H1 (cell line): ENCODE measurements at regions not wholly inside any gene's neighbourhood (a gene's known extent, or its start where the extent isn't known, plus 50 kb on each side); places are given as distances from the start of the nearest gene placed in this dataset.

Experiments used
- RAD21 ChIP-seq, 2 experiments: IDR thresholded peaks in 1 of 2; conservative IDR thresholded peaks in 1 of 2; 2 replicates each; pipeline ENCODE4 v1.6.1; 2011; ENCODE audit warnings: low read depth in 2 of 2, low read length in 2 of 2, improper control_type of control experiment in 1 of 2, inconsistent platforms in 1 of 2, mild to moderate bottlenecking in 1 of 2, moderate library complexity in 1 of 2
- SIX5 ChIP-seq: IDR thresholded peaks from 2 replicates; pipeline ENCODE4 v1.6.1; 2011; ENCODE audit warnings: mild to moderate bottlenecking, low read depth, low read length
- SUZ12 ChIP-seq: fragments of 200-600 bp; sonication (generic); IDR thresholded peaks from 2 replicates; pipeline ENCODE4 v1.6.1; 2012; ENCODE audit warnings: mild to moderate bottlenecking, inconsistent platforms, low read length, moderate library complexity, mixed read lengths
- TAF1 ChIP-seq: IDR thresholded peaks from 2 replicates; pipeline ENCODE4 v1.6.1; 2011; ENCODE audit warnings: mild to moderate bottlenecking, low read depth, low read length

DNA sequence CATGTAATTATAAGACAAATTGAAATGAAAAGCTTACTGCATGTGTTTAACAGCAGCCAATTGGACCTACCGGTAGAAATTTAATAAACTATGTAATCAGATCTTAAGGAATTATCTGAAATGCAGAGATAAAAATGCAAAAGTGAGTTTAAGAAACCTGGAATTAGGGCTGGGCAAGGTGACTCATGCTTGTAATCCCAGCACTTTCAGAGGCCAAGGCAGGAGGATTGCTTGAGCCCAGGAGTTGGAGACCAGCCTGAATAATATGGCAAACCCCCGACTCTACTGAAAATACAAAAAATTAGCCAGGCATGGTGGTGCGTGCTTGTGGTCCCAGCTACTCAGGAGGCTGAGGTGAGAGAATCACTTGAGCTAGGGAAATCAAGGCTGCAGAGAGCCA is 74.1 kb downstream of the HFE start:
- no peak for TF ChIP-seq TAF1
- no peak for TF ChIP-seq SIX5
- no peak for TF ChIP-seq RAD21 (IDR thresholded peaks at IDR 0.05 in 1 of 2, conservative IDR thresholded peaks at IDR 0.05 in 1 of 2; ENCODE audit: low read depth in 2 of 2, low read length in 2 of 2)
- TF ChIP-seq SUZ12, result no peak
